IMR-90 (cell line): ENCODE measurements at regions not wholly inside any gene's neighbourhood (a gene's known extent, or its start where the extent isn't known, plus 50 kb on each side); places are given as distances from the start of the nearest gene placed in this dataset.

Source experiments
- ATAC-seq: fragments of 200-7000 bp; cut with Tn5 transposase; 2 replicates; pipeline ENCODE4 v1.9.1; 2020; ENCODE audit warnings: low read depth, mild to moderate bottlenecking, moderate library complexity
- BruUV-seq: library from RNA; stranded (reverse); fragments of 400-500 nt; replicated peaks from 2 replicates; lab custom pipeline; 2021; lab: Mats Ljungman, UMichigan
- CTCF ChIA-PET: fragments of 300-600 bp; formaldehyde crosslinking; extraction: SDS; loops from one replicate; lab custom pipeline; 2021; ENCODE audit warnings: antibody characterized with exemption; lab: Yijun Ruan, JAX
- POLR2A ChIA-PET: fragments of 300-600 bp; sonication (Branson Sonifier 250); formaldehyde crosslinking; loops from one replicate; lab custom pipeline; 2022; ENCODE audit warnings: antibody characterized with exemption; ENCODE audit not compliant: unreplicated experiment; lab: Charles Lee
- DNase-seq: peaks from one replicate; pipeline ENCODE4 v3.0.0; 2013
- H2AFZ ChIP-seq: replicated peaks from 2 replicates; pipeline ENCODE3; 2013; ENCODE audit warnings: low read length, mild to moderate bottlenecking; ENCODE audit not compliant: poor library complexity
- H2AK5ac ChIP-seq: 2 replicates; pipeline ENCODE4 v1.6.1; 2013; ENCODE audit warnings: low read depth, low read length, inconsistent platforms
- H2AK9ac ChIP-seq: replicated peaks from 2 replicates; pipeline ENCODE3; 2013; ENCODE audit warnings: mild to moderate bottlenecking, low read depth, low read length, moderate library complexity; ENCODE audit not compliant: poor library complexity
- H2BK120ac ChIP-seq: 2 replicates; pipeline ENCODE4 v1.6.1; 2013; ENCODE audit warnings: low read depth, low read length, inconsistent platforms
- H2BK15ac ChIP-seq: 3 replicates; pipeline ENCODE4 v1.6.1; 2013; ENCODE audit warnings: low read depth, low read length, inconsistent platforms
- H2BK20ac ChIP-seq: 2 replicates; pipeline ENCODE4 v1.6.1; 2013; ENCODE audit warnings: low read depth, mild to moderate bottlenecking, inconsistent platforms, low read length, moderate library complexity
- H2BK5ac ChIP-seq: 2 replicates; pipeline ENCODE4 v1.6.1; 2013; ENCODE audit warnings: mild to moderate bottlenecking, low read depth, low read length, inconsistent platforms; ENCODE audit not compliant: poor library complexity, severe bottlenecking
- H3K14ac ChIP-seq: replicated peaks from 2 replicates; pipeline ENCODE4 v1.6.1; 2013; ENCODE audit warnings: low read depth, low read length, inconsistent platforms
- H3K18ac ChIP-seq: 2 replicates; pipeline ENCODE4 v1.6.1; 2013; ENCODE audit warnings: low read depth, low read length, control low read depth
- H3K23ac ChIP-seq: 2 replicates; pipeline ENCODE4 v1.6.1; 2013; ENCODE audit warnings: low read depth, low read length, inconsistent platforms
- H3K27ac ChIP-seq: 2 replicates; pipeline ENCODE4 v1.5.1; 2013; ENCODE audit warnings: mild to moderate bottlenecking, control low read depth, low read length; ENCODE audit not compliant: insufficient read depth
- H3K27me3 ChIP-seq: 2 replicates; pipeline ENCODE4 v1.6.1; 2013; ENCODE audit warnings: low read length; ENCODE audit not compliant: control insufficient read depth, insufficient read depth
- H3K36me3 ChIP-seq: 2 replicates; pipeline ENCODE4 v1.6.1; 2013; ENCODE audit warnings: low read length, mixed read lengths; ENCODE audit not compliant: control insufficient read depth, insufficient read depth
- H3K4ac ChIP-seq: 2 replicates; pipeline ENCODE4 v1.6.1; 2013; ENCODE audit warnings: low read depth, low read length, inconsistent platforms
- H3K4me1 ChIP-seq: 2 replicates; pipeline ENCODE4 v1.6.1; 2013; ENCODE audit warnings: low read length, mixed read lengths; ENCODE audit not compliant: control insufficient read depth, insufficient read depth
- H3K4me2 ChIP-seq: 2 replicates; pipeline ENCODE4 v1.6.1; 2013; ENCODE audit warnings: low read depth, mild to moderate bottlenecking, control low read depth, low read length, moderate library complexity
- H3K4me3 ChIP-seq: 2 replicates; pipeline ENCODE4 v1.5.1; 2013; ENCODE audit warnings: low read depth, mild to moderate bottlenecking, control low read depth, low read length, moderate library complexity; ENCODE audit not compliant: insufficient read depth
- H3K56ac ChIP-seq: 2 replicates; pipeline ENCODE4 v1.6.1; 2013; ENCODE audit warnings: low read length, inconsistent platforms; ENCODE audit not compliant: insufficient read depth; ENCODE audit errors: extremely low read depth
- H3K79me1 ChIP-seq, 2 experiments: 2 replicates each; pipeline ENCODE4 v1.6.1; 2013; ENCODE audit warnings: low read length in 2 of 2, inconsistent platforms in 1 of 2, low read depth in 1 of 2
- H3K9ac ChIP-seq: 2 replicates; pipeline ENCODE4 v1.6.1; 2013; ENCODE audit warnings: low read depth, low read length, control low read depth
- H3K9me1 ChIP-seq: 2 replicates; pipeline ENCODE4 v1.6.1; 2013; ENCODE audit warnings: low read length, inconsistent platforms; ENCODE audit not compliant: insufficient read depth
- H3K9me3 ChIP-seq: 2 replicates; pipeline ENCODE4 v1.6.1; 2013; ENCODE audit warnings: low read length; ENCODE audit not compliant: control insufficient read depth, insufficient read depth
- H4K20me1 ChIP-seq: 2 replicates; pipeline ENCODE4 v1.6.1; 2013; ENCODE audit warnings: low read length, inconsistent platforms; ENCODE audit not compliant: insufficient read depth
- H4K5ac ChIP-seq: 2 replicates; pipeline ENCODE4 v1.6.1; 2013; ENCODE audit warnings: mild to moderate bottlenecking, low read depth, low read length, control low read depth
- H4K8ac ChIP-seq, 2 experiments: 2 replicates each; pipeline ENCODE4 v1.6.1; 2013; ENCODE audit warnings: low read depth in 2 of 2, low read length in 2 of 2, control low read depth in 1 of 2, inconsistent platforms in 1 of 2
- H4K91ac ChIP-seq: 2 replicates; pipeline ENCODE4 v1.6.1; 2013; ENCODE audit warnings: low read depth, low read length, inconsistent platforms; ENCODE audit not compliant: insufficient read depth
- BHLHE40 ChIP-seq: fragments of 150-350 bp; IDR thresholded peaks from 2 replicates; pipeline ENCODE4 v1.6.1; 2016; ENCODE audit warnings: mild to moderate bottlenecking, low read depth, low read length
- CTCF ChIP-seq: conservative IDR thresholded peaks from 2 replicates; pipeline ENCODE4 v1.5.1; 2012; ENCODE audit warnings: mild to moderate bottlenecking, low read depth, low read length, improper control_type of control experiment
- ELK1 ChIP-seq: fragments of 150-350 bp; IDR thresholded peaks from 2 replicates; pipeline ENCODE4 v1.6.1; 2016; ENCODE audit warnings: low read depth, mild to moderate bottlenecking, low read length, moderate library complexity, borderline replicate concordance
- FOS ChIP-seq: fragments of 150-350 bp; IDR thresholded peaks from 2 replicates; pipeline ENCODE4 v1.6.1; 2016; ENCODE audit warnings: low read depth, low read length
- MAZ ChIP-seq: IDR thresholded peaks from 2 replicates; pipeline ENCODE4 v1.6.1; 2012; ENCODE audit warnings: low read depth, mild to moderate bottlenecking, low read length, improper control_type of control experiment, moderate library complexity, borderline replicate concordance
- MXI1 ChIP-seq: IDR thresholded peaks from 2 replicates; pipeline ENCODE4 v1.6.1; 2012; ENCODE audit warnings: low read depth, mild to moderate bottlenecking, low read length, moderate library complexity, borderline replicate concordance
- NFE2L2 ChIP-seq: fragments of 150-350 bp; IDR thresholded peaks from 2 replicates; pipeline ENCODE4 v1.6.1; 2016; ENCODE audit warnings: low read depth, mild to moderate bottlenecking, low read length
- POLR2A ChIP-seq: IDR thresholded peaks from 2 replicates; pipeline ENCODE4 v1.6.1; 2012; ENCODE audit warnings: mild to moderate bottlenecking, low read depth, low read length
- RCOR1 ChIP-seq: IDR thresholded peaks from 2 replicates; pipeline ENCODE4 v1.6.1; 2012; ENCODE audit warnings: mild to moderate bottlenecking, low read length, improper control_type of control experiment; ENCODE audit not compliant: insufficient replicate concordance
- SMC3 ChIP-seq: fragments of 150-350 bp; IDR thresholded peaks from 2 replicates; pipeline ENCODE4 v1.6.1; 2016; ENCODE audit warnings: low read depth, mild to moderate bottlenecking, antibody characterized with exemption, low read length, moderate library complexity
- USF2 ChIP-seq: fragments of 150-350 bp; IDR thresholded peaks from 2 replicates; pipeline ENCODE4 v1.6.1; 2017; ENCODE audit warnings: mild to moderate bottlenecking, antibody characterized with exemption, low read length, low read depth
- WGBS, 2 experiments: methylation state at CpG; one replicate each; pipeline versions ENCODE4 v1.1.5 to v1.1.7; 2013; ENCODE audit warnings: missing lambda C conversion rate in 2 of 2; ENCODE audit not compliant: insufficient read length in 1 of 2; ENCODE audit errors: extremely low coverage in 2 of 2; 5-methylcytosine and 5-hydroxymethylcytosine counted together
- dilution Hi-C: fragments of 300-500 bp; cut with HindIII; formaldehyde crosslinking; loops from one replicate; pipeline ENCODE4 v1.14.3; 2018; ENCODE audit warnings: low sequenced_read_pairs; ENCODE audit not compliant: unreplicated experiment
- in situ Hi-C: fragments of 300-500 bp; cut with MboI; formaldehyde crosslinking; loops from 3 replicates; pipeline ENCODE4 v1.14.3; 2019; ENCODE audit warnings: low sequenced_read_pairs, inconsistent platforms, mixed read lengths
- intact Hi-C: fragments of 100-400 bp; cut with micrococcal nuclease; formaldehyde crosslinking; loops from 2 replicates; pipeline ENCODE4 v1.10.0; 2022

DNA sequence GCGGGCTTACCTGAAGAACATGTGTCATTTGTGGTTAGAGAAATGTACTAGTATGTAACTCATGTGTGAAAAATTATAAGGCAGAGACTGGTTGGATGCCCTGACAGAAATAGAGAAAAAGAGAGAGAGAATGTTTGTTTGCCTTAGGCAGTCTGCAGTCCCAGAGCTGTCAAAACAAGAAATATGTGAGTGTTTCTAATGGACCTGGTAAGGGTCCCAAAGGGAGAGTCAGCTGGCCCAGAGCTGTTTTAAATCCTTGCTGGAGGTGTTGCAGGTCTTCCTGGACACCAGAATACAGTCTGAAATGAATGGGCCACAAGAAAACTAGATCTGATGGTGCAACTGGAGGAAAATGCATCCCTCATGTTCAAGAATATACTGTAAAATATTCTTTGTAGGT is 158.3 kb upstream of the OGFRL1 start:
- no peak overlapping the region for H3K23ac ChIP-seq
- ChIA-PET POLR2A (no interaction called here), CTCF (no interaction called here)
- H3K18ac ChIP-seq, result no peak overlapping the region
- no peak overlapping the region for H2BK20ac ChIP-seq
- H2BK5ac ChIP-seq, result no peak overlapping the region
- no peaks in the 10 kb centered on the region for H3K4me1 ChIP-seq
- no peak overlapping the region for H2AFZ ChIP-seq
- H3K79me1 ChIP-seq, result no peaks in the 10 kb centered on the region
- H4K20me1 ChIP-seq, result no peaks in the 10 kb centered on the region
- H4K5ac ChIP-seq, result no peak overlapping the region
- WGBS, 2 experiments, result no CpG with 5 or more reads among the region's 1 CpG
- H2BK120ac ChIP-seq, result no peak overlapping the region
- no peak overlapping the region for H3K4me3 ChIP-seq
- H3K14ac ChIP-seq, result no peak overlapping the region
- no peak for TF ChIP-seq BHLHE40
- TF ChIP-seq POLR2A, result no peak
- no peak for TF ChIP-seq RCOR1
- no peak for TF ChIP-seq MXI1
- TF ChIP-seq MAZ, result no peak
- TF ChIP-seq SMC3, result no peak
- no peak for TF ChIP-seq CTCF
- TF ChIP-seq NFE2L2, result no peak
- TF ChIP-seq USF2, result no peak
- TF ChIP-seq FOS, result no peak
- no peak for TF ChIP-seq ELK1
- H3K9ac ChIP-seq, result no peak overlapping the region
- no peak overlapping the region for H4K8ac ChIP-seq
- intact Hi-C loops (no loop called here), in situ Hi-C loops (no loop called here), dilution Hi-C loops (no loop called here)
- H3K56ac ChIP-seq, result no peak overlapping the region
- H2AK9ac ChIP-seq, result no peak overlapping the region
- no peak overlapping the region for H2BK15ac ChIP-seq
- BruUV-seq, result no TSS peak
- H3K27me3 ChIP-seq, result no peaks in the 10 kb centered on the region; the same call in 1 of the 2 replicates
- DNase-seq (no peak), ATAC-seq (no peak)
- H3K4ac ChIP-seq, result no peak overlapping the region
- H3K4me2 ChIP-seq, result no peak overlapping the region
- no peak overlapping the region for H2AK5ac ChIP-seq
- no peaks in the 10 kb centered on the region for H3K36me3 ChIP-seq
- H3K9me3 ChIP-seq, result no peaks in the 10 kb centered on the region
- no peak overlapping the region for H3K27ac ChIP-seq
- no peak overlapping the region for H4K91ac ChIP-seq
- H3K9me1 ChIP-seq, result no peaks in the 10 kb centered on the region
